ENCODE measurements at regions not wholly inside any gene's neighbourhood (a gene's known extent, or its start where the extent isn't known, plus 50 kb on each side); places are given as distances from the start of the nearest gene placed in this dataset.
A peak's percentile ranks its signal among the peaks of the same experiment; 100 is the strongest.

GRCh38 chr16:80144191-80144590, 396.6 kb upstream of the DYNLRB2 start:
- Histone ChIP-seq H3K4me1 (no peaks in the 10 kb centered on the region), H3K4me3 (no peak overlapping the region), H3K27ac (no peak overlapping the region), H3K27me3 (no peaks in the 10 kb centered on the region), H3K36me3 (no peaks in the 10 kb centered on the region), H3K9me3 (peaks cover 0 to 11% of the 10 kb centered on the region in 2 donors)
- DNase-seq (no peak), ATAC-seq (no peak)
- TF ChIP-seq CTCF (IDR thresholded peaks at IDR 0.05), result no peak
- intact Hi-C loops (cut with DNase I), result no loop called here

- Histone ChIP-seq H3K27me3 (no peaks in the 10 kb centered on the region), H3K4me3 (no peak overlapping the region), H3K4me1 (no peaks in the 10 kb centered on the region), H3K36me3 (no peaks in the 10 kb centered on the region), H3K9me3 (peaks cover 0 to 11% of the 10 kb centered on the region in 2 donors), H3K27ac (no peak overlapping the region)
- no peak for TF ChIP-seq CTCF (IDR thresholded peaks at IDR 0.05)
- ATAC-seq (no peak), DNase-seq (no peak)
- intact Hi-C loops (cut with DNase I), result no loop called here
Measured at GRCh38 chr16:80142940-80143339, 397.9 kb upstream of the DYNLRB2 start.

GRCh38 chr16:80142281-80142680, 398.5 kb upstream of the DYNLRB2 start:
- DNase-seq (no peak), ATAC-seq (no peak)
- intact Hi-C loops (cut with DNase I), result no loop called here
- no peak overlapping the region for H3K27ac ChIP-seq
- peaks cover 0 to 14% of the 10 kb centered on the region in 2 donors for H3K9me3 ChIP-seq
- no peaks in the 10 kb centered on the region for H3K4me1 ChIP-seq
- H3K36me3 ChIP-seq, result no peaks in the 10 kb centered on the region
- TF ChIP-seq CTCF (IDR thresholded peaks at IDR 0.05), result no peak
- H3K27me3 ChIP-seq, result no peaks in the 10 kb centered on the region
- H3K4me3 ChIP-seq, result no peak overlapping the region

GRCh38 chr16:80129791-80130190, 411.0 kb upstream of the DYNLRB2 start:
- DNase-seq, result no peak
- Histone ChIP-seq H3K4me1 (no peaks in the 10 kb centered on the region), H3K36me3 (no peaks in the 10 kb centered on the region), H3K9me3 (no peaks in the 10 kb centered on the region), H3K27ac (no peak overlapping the region), H3K4me3 (no peak overlapping the region), H3K27me3 (no peaks in the 10 kb centered on the region)
- no peak for TF ChIP-seq CTCF (IDR thresholded peaks at IDR 0.05)
- intact Hi-C loops (cut with DNase I), result no loop called here
- no peak for ATAC-seq

GRCh38 chr16:80125677-80126076, 415.1 kb upstream of the DYNLRB2 start:
- no peak for DNase-seq
- Histone ChIP-seq H3K27me3 (no peaks in the 10 kb centered on the region), H3K4me3 (no peak overlapping the region), H3K36me3 (no peaks in the 10 kb centered on the region), H3K27ac (no peak overlapping the region), H3K4me1 (no peaks in the 10 kb centered on the region), H3K9me3 (no peaks in the 10 kb centered on the region)
- ATAC-seq, result peak; percentile 26
- TF ChIP-seq CTCF (IDR thresholded peaks at IDR 0.05), result no peak
- intact Hi-C loops (cut with DNase I), result no loop called here

Data from left lung (tissue), 4 donors.